Epithelial cell of prostate (primary cell): ENCODE measurements at regions not wholly inside any gene's neighbourhood (a gene's known extent, or its start where the extent isn't known, plus 50 kb on each side); places are given as distances from the start of the nearest gene placed in this dataset.

Experiments used
- DNase-seq: peaks from one replicate; pipeline ENCODE4 v3.0.0-alpha.2; 2011; ENCODE audit warnings: low read depth, low spot score
- H3K27ac ChIP-seq: fragments of 450-650 bp; 2 replicates; pipeline ENCODE4 v1.5.1; 2017; ENCODE audit warnings: mild to moderate bottlenecking

DNA sequence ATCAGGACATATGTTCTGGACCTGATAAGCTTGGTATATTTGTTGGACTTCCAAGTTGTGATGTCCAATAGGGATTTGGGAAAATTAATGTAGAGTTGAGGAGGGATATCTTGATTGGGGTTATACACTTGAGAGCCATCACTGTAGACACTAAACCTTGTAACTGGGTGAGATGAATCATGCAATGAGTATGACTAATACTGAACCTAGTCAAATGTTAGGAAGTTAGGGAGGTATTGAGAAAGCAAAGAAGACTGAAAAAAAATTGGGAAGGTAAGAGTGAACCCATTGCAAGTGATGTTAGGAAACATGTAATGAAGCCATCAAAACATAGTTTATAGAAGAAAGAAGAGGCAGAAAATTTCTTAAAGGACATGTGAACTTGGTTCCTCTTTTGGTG, 668.4 kb upstream of the CDH9 start:
- H3K27ac ChIP-seq, result no peak overlapping the region
- DNase-seq, result no peak

DNA sequence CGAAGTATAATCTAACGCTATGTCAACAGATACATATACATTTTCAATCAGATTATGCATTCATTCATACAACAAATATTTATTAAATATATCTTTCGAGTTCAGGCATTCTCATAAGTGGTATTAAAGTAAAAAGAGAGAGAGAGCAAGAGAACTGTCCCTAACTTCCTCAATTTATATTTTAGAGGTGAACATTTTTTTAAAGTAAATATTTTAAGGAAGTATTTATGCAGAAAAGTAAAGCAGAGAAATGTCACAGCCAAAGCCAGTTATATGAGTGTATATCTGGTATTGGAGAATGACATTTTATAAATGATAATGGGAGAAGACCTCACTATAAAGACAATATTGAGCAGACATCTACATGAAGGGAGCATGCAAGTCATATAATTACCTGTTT, 667.3 kb upstream of the CDH9 start:
- no peak for DNase-seq
- no peak overlapping the region for H3K27ac ChIP-seq

DNA sequence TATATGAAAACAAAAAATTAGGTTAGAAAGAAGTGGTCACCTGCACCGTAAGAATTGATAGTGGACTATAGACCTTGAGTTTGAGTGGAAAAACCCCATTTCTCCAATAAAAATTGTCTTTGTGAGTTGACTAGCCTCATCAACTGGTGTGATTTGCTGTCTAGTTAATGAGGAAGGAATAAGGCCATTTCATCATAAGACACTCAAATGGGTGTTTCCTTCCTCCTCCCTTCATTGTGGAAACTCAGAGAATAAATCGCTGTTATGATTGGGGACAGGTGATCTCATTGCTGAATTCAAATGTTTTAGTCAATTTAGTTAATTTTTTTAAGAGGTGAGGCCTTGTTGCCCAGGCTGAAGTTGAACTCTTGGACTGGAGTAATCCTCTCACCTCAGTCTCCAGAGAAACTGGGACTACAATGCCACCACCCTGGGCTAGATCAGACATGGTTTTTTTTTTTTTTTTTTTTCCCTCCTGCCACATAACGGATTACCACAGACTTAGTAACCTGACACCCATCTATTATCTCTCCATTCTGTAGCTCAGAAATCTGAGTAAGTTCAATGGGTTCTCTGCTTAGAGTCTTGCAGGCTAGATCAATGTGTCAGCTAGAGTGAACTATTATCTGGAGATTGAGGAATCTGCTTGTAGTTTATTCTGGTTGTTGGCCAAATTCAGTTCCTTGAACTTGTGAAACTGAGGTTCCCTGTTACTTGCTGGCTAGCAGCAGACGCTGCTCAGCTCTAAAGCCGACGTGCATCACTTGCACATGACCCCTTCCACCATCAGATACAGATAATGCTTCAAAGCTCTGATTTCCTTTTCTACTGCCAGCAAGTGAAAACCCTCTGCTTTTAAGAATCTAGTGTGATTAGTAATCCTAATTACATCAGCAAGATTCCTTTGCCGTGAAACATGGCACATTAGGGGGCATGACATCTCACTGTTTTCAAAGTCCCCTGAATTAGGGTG, 663.8 kb upstream of the CDH9 start:
- no peak overlapping the region for H3K27ac ChIP-seq
- no peak for DNase-seq

DNA sequence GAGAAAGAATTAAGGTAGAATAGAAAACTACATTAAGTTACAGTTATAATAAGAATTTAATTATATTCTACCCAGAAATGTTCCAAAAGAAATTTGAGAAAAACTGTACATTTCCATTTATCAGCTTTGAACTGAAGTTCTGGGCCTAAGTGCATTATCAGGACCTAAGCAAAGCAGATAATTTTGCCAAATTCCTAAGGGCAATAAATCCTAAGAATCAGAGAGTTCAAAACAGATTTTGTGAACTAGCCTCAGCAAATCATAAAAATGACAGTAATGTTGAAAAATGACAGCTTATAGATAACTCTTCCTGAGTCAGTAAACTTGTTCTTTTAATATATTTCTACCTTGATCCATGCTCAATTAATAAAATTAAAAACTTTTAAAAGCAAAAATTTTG, 662.1 kb upstream of the CDH9 start:
- no peak overlapping the region for H3K27ac ChIP-seq
- DNase-seq, result no peak

DNA sequence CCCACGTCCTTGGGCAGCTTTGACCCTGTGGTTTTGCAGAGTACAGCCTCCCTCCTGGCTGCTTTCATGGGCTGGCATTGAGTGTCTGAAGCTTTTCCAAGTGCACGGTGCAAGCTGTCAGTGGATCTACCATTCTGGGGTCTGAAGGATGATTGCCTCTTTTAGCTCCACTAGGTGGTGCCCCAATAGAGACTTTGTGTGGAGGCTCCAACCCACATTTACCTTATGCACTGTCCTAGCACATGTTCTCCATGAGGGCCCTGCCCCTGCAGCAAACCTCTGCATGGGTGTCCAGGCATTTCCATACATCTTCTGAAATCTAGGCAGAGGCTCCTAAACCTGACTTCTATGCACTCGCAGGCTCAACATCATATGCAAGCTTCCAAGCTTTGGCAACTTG, 644.2 kb upstream of the CDH9 start:
- no peak for DNase-seq

DNA sequence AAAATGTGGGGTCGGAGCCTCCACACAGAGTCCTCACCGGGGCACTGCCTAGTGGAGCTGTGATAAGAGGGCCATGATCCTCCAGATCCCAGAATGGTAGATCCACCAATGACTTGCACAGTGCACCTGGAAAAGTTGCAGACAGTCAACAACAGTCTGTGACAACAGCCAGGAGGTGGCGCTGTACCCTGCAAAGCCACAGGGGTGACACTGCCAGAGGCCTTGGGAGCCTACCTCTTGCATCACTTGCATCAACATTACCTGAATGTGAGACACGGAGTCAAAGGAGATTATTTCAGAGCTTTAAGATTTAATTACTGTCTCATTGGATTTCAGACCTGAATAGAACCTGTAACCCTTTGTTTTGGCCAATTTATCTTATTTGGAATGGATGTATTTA, 614.1 kb upstream of the CDH9 start:
- DNase-seq, result peak; percentile 0
- H3K27ac ChIP-seq, result no peak overlapping the region

More for the DNA sequence above, 644.2 kb upstream of the CDH9 start:
- H3K27ac ChIP-seq, result no peak overlapping the region

DNA sequence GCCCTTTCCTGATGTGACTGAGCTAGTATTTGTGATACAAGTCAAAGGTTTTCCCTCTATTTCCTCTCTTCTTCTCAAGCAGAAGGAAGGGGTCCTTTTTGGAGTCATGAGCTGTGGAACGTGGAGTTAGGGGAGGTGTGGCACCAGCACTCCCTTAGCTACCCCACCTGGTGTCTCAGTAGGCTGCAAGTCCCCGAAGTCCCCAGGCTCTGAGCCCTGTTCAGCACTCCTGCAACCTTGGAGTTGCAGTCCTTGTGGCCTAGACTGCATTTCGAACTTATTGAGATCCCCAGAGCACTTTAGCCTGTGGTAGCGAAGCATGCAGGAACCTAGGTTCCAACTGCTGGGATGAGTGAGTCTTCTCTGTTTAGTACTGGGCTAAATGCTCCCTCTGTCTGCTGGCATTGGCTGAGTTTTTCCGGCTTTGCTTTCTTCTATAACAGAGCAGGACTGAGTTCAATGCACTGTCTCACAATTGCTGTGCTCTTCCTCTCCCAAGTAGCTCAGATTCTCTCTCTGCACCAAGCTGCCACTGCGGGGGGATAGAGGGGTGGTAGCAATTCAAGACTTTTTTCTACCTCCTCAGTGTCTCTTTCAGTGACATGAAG, 600.7 kb upstream of the CDH9 start:
- no peak for DNase-seq
- no peak overlapping the region for H3K27ac ChIP-seq

DNA sequence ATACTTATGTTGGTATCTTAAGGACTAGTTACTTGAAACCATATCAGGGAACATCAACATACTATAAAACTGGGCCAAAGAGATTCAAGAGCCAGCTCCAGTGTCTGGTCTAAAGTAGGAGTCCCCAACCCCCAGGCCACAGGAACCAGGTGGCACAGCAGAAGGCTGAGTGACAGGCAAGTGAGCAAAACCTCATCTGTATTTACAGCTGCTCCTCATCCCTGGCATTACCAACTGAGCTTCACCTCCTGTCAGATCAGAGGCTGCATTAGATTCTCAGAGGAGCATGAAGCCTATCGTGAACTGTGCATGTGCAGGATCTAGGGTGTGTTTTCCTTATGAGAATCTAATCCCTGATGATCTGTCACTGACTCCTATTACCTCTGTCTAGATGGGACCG, 581.6 kb upstream of the CDH9 start:
- no peak overlapping the region for H3K27ac ChIP-seq
- DNase-seq, result no peak

DNA sequence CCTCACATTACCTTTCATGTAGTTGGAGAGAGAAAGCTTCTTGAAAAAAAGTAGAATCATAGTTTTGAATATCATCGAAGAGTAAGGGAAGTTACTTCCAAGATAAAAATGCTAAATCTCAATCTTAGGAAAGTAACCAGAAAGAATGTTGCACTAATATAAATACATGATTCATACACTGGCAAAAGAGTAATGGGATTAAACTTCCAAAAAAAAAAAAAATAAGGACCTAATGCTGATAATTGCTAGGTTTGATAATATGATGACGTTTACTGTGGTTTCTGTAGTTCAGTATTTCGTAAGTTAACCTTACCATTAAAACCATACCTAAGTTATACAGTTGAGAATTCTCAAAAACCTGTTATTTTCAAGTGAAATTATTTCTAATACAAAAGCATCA, 573.8 kb upstream of the CDH9 start:
- H3K27ac ChIP-seq, result no peak overlapping the region
- no peak for DNase-seq

DNA sequence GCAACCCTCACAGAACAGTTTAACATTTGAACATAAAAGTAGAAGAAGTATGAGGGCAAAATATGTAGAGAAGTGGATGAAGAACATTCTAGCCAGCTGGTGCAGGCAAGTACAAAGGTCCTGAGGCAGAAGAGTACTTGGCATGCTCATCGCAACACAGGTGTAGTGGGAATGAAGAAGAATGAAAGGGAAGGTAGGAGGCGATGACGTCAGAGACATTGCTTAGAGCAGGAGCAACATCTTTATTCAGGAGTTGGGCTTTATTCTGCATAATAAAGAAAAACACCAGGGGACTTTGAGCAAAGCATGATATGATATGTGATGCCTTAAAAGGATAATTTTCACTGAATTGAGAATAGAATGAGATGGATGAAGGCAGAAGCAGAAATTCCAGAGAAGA, 570.6 kb upstream of the CDH9 start:
- H3K27ac ChIP-seq, result no peak overlapping the region
- DNase-seq, result no peak

DNA sequence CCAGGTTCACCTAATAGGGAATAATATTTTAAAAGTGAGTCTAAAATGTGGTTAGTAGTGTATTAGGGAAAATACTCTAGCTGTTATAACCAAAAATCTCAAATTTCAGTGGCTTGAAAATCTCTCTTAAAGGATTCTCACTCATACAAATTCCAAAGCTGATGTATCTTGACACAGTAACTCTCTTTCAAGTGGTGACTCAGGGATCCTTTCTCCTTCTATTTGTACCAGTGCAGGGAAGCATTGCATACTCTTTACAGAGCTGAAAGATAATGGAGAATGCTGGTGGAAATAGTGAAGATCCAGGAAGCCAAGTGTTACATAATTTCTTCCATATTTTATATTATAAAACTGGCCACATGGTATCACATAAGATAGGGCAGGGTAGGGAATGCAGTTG, 560.2 kb upstream of the CDH9 start:
- no peak for DNase-seq
- H3K27ac ChIP-seq, result no peak overlapping the region

DNA sequence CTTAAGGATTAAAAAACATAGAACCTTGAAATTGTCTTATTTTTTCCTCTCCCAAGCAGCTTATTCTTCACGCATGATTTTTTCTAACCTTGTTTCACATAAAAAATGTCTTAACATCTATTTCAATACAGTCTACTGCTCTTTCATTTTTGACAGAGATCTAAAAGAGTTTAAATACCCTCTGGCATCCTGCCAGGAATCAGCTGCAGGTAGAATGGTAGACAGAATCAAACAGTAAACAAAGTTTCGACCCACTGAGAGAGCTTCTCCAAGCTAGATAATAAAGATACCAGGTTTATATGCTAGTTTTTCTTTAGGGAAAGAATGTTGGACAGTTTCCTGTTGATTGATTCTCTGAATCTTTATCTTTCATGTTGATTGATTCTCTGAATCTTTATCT, 555.8 kb upstream of the CDH9 start:
- H3K27ac ChIP-seq, result no peak overlapping the region
- no peak for DNase-seq

DNA sequence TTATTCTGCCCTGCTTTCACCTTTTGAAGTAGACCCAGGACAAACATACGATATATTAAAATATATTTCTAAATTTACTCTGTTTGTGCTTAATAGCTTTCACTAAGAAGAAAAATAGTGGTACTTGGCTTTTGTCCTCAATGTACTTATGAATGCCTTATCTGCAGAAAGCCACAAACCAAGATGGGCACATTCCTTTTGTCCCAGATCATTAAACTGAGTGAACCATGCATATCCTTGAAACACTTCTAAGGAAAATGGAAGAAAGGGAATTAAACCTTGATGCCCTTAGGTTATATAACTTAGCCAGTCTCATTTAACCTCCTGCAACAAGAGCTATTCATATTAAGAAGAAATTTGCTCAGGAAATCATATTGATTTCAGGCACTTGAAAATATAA, 553.8 kb upstream of the CDH9 start:
- H3K27ac ChIP-seq, result no peak overlapping the region
- no peak for DNase-seq

DNA sequence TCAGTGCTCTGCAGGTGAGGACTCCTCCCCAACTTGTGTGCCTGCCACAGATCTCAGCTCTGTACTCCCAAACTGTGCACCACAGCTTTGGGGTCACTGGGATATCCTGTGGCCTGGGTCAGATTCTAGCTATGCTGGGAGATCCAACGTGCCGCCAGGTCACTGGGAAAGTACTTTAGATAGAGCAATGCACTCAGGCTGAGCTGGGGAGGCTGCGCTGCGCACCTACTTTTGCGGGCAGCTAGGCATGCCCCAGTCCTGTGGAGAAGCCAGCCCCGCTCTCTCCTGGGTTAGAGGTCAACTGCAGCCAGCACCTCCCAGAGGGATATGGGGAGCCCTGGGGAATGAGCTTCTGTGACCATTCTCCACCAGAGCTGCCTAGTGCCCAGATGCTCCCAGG, 552.1 kb upstream of the CDH9 start:
- no peak overlapping the region for H3K27ac ChIP-seq
- no peak for DNase-seq

DNA sequence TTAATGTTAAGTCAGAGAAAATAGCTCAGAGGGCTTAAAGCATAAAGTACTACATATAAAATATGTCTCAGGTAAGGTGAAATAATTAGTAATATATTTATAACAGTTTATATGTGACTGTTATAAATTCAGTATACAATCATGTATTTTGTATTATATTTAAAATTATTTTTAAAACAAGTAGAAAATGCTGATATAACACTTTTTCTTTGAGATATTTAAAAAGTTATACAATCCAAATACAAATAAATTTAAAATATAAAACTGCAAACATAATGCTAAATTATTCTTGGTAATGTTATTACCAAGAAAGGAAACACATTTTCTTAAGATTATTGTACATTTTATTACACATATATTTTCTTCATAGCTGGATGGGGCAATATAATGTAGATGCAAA, 539.9 kb upstream of the CDH9 start:
- DNase-seq, result no peak
- H3K27ac ChIP-seq, result no peak overlapping the region

DNA sequence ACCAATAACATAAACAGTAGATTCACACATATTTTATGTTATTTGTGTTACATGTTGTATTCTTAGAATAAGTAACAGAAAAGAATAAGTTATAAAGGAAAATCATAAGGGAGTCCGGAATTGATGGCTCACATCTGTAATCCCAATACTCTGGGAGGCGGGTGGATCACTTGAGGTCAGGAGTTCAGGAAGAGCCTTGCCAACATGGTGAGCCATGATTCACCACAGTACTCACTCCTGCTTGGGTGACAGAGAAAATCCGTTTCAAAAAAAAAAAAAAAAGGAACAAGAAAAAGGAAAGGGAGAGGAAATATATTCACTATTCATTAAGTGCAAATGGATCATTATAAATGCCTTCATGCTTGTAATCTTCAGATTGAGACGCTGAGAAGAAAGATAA, 533.3 kb upstream of the CDH9 start:
- no peak overlapping the region for H3K27ac ChIP-seq
- no peak for DNase-seq

DNA sequence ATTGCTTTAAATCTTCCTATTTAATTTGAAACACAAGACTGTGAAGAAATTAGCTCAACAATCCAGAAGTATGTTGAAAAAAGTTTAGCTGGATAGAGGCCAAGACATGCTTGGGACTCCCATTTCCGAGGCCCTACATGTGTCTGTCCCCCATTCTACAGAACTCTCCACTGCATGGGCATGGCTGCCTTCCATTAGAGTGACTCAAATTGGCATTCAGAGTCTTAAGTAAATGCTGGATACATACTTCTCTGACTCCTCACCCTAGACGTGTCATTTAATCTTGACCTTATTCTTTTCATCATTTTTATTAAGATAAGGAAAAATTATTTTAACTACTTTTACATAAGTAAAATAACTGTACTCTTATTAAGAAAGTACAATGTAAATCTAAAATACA, 530.4 kb upstream of the CDH9 start:
- DNase-seq, result no peak
- no peak overlapping the region for H3K27ac ChIP-seq

DNA sequence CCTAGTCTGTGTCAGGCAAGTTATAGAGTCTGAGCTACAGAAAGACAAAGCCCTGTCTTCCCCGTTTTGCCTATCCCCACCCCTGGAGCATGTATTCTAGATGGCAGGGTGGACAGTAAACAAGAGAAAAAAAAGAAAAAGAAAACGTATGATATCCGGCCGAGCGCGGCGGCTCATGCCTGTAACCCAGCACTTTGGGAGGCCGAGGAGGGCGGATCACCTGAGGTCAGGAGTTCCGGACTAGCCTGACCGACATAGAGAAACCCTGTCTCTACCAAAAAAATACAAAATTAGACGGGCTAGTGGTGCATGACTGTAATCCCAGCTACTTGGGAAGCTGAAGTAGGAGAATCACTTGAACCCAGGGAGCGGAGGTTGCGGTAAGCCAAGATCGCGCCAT, 523.0 kb upstream of the CDH9 start:
- DNase-seq, result no peak

DNA sequence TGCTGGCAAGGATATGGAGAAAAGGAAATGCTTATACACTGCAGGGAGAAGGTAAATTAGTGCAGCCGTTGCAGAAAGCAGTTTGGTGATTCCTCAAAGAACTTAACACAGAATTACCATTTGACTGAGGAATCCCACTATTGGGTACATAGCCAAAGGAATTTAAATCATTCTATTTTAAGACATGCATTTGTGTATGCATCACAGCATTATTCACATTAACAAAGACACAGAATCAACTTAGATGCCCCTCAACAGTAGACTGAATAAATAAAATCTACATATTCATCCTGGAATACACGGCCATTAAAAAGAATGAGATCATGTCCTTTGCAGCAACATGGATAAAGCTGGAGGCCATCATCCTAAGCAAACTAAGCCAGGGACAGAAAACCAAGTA, 510.1 kb upstream of the CDH9 start:
- DNase-seq, result no peak
- no peak overlapping the region for H3K27ac ChIP-seq

More for the DNA sequence above, 523.0 kb upstream of the CDH9 start:
- H3K27ac ChIP-seq, result no peak overlapping the region

DNA sequence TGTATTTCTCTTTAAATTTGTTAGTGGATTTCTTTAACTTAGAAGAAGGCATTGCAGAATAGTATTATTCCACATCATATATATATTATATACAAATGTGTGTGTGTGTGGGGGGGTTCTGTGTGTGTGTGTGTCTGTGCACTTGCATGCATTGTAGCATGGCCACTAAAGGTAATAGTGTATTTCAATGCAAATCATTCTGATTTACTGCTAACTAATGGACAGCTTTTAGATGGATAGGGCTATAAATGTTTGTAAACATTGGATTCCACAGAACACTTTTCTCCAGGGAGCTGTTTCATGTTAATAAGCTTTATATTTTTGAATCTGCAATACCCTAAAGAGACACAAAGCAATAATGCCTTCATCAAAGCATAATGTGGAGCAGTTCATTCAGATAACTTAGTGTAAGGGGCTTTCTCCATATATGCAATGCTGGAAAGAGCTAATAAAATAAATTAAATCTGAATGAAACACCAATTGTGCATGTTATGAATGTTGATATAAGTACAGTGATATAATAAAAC, 496.7 kb upstream of the CDH9 start:
- DNase-seq, result no peak
- no peak overlapping the region for H3K27ac ChIP-seq

DNA sequence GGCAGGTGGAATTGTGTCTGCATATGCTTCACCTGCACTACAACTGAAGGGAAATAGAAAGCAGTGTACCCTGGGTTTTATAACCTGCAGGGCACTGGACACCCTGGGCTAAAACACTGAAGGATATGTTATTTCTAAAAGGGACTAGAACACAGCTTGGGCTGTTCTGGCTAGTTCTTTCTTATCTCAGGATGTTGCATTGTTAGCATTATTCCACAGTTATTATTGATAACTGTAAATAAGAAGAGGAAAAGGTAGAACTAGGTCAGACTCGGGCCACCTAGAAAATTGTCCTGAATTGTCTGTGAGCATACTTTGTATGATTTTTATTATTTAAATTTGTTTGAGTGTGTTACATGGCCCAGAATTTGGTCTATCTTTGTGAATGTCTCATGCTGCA, 493.9 kb upstream of the CDH9 start:
- no peak for DNase-seq
- H3K27ac ChIP-seq, result no peak overlapping the region

DNA sequence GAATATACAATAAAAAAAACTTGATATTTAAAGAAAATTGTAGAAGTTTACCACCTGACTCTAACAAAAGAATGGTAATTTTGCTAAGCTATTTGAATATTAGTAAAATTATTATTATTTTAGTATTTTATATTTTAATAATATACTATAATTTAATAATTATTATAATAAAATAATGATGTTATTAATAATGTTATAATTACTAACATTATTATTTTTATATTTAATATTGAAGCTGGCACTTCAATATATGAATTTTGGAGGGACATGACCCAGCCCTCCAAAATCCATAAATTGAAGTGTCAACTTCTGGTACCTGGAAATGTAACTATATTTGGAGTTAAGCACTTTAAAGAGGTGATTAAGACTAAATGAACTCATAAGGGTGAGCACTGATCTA, 486.1 kb upstream of the CDH9 start:
- DNase-seq, result no peak
- no peak overlapping the region for H3K27ac ChIP-seq
